ENCODE measurements at regions not wholly inside any gene's neighbourhood (a gene's known extent, or its start where the extent isn't known, plus 50 kb on each side); places are given as distances from the start of the nearest gene placed in this dataset.

GRCh38 chr12:108454539-108455139 lies 60.4 kb upstream of the FICD start (continued):
- no peak for TF ChIP-seq REST (IDR thresholded peaks at IDR 0.05; ENCODE audit: unreplicated experiment)

GRCh38 chr12:108449478-108449877 lies 65.6 kb upstream of the FICD start:
- no peak; the same call in 2 of the 3 replicates for ATAC-seq
- Histone ChIP-seq H2AFZ (no peak overlapping the region), H3K79me2 (replicated peaks; ENCODE audit: insufficient read depth) (no peaks in the 10 kb centered on the region), H3K36me3 (ENCODE audit: insufficient read depth) (no peaks in the 10 kb centered on the region), H3K4me2 (no peak overlapping the region), H3K4me3 (no peak overlapping the region), H3K27ac (ENCODE audit: low read depth) (no peak overlapping the region), H4K20me1 (replicated peaks; ENCODE audit: insufficient read depth) (no peaks in the 10 kb centered on the region), H3K27me3 (ENCODE audit: insufficient read depth) (no peaks in the 10 kb centered on the region), H3F3A (replicated peaks; ENCODE audit: low read depth) (no peaks in the 10 kb centered on the region), H3K9me2 (ENCODE audit: insufficient read depth) (peaks cover 4% of the 10 kb centered on the region), H3K4me1 (ENCODE audit: insufficient read depth) (peaks cover 33% of the 10 kb centered on the region)
- no peak for DNase-seq (ENCODE audit: low spot score)
- Mint-ChIP-seq H3K27ac (no peak overlapping the region), H3K36me3 (ENCODE audit: low read depth) (no peaks in the 10 kb centered on the region), H3K27me3 (ENCODE audit: insufficient read depth, low read depth, poor library complexity) (no peaks in the 10 kb centered on the region), H3K9me3 (no peaks in the 10 kb centered on the region), H3K4me1 (peaks cover 32% of the 10 kb centered on the region), H3K4me3 (no peak overlapping the region)
- TF ChIP-seq CREB1 (CRISPR knock-in tag; IDR thresholded peaks at IDR 0.05; ENCODE audit: low read depth) (no peak), JUNB (IDR thresholded peaks at IDR 0.05; ENCODE audit: unreplicated experiment) (no peak), NANOG (IDR thresholded peaks at IDR 0.05; ENCODE audit: borderline replicate concordance) (no peak), ZNF114 (CRISPR knock-in tag; IDR thresholded peaks at IDR 0.05) (no peak), REST (IDR thresholded peaks at IDR 0.05; ENCODE audit: unreplicated experiment) (no peak), ZNF331 (CRISPR knock-in tag; IDR thresholded peaks at IDR 0.05; ENCODE audit: low read depth) (no peak), ZNF462 (CRISPR knock-in tag; IDR thresholded peaks at IDR 0.05) (no peak), EZH2phosphoT487 (IDR thresholded peaks at IDR 0.05; ENCODE audit: unreplicated experiment) (no peak)

All from GM23338 (cell line).